GM12878 (cell line): ENCODE measurements at regions not wholly inside any gene's neighbourhood (a gene's known extent, or its start where the extent isn't known, plus 50 kb on each side); places are given as distances from the start of the nearest gene placed in this dataset.

Source experiments
- ATAC-seq: fragments of 200-7000 bp; cut with Tn5 transposase; 3 replicates; pipeline ENCODE4 v1.9.1; 2020; ENCODE audit warnings: mild to moderate bottlenecking, moderate library complexity
- BruUV-seq: library from RNA; stranded (reverse); fragments of 400-500 nt; replicated peaks from 2 replicates; lab custom pipeline; 2021; lab: Mats Ljungman, UMichigan
- CTCF ChIA-PET: fragments of 300-600 bp; sonication (Branson Sonifier 250); formaldehyde crosslinking; extraction: SDS; loops from one replicate; lab custom pipeline; 2021; ENCODE audit warnings: inconsistent platforms; lab: Yijun Ruan, JAX
- POLR2A ChIA-PET: fragments of 350-600 bp; formaldehyde crosslinking; extraction: SDS; loops from one replicate; lab custom pipeline; 2021; ENCODE audit warnings: inconsistent platforms; lab: Charles Lee
- RAD21 ChIA-PET: fragments of 300-600 bp; sonication (Branson Sonifier 250); formaldehyde crosslinking; loops from one replicate; lab custom pipeline; 2023; ENCODE audit warnings: antibody characterized with exemption; ENCODE audit not compliant: unreplicated experiment; lab: Charles Lee
- SMC1A ChIA-PET: fragments of 300-600 bp; sonication (Branson Sonifier 250); formaldehyde crosslinking; loops from one replicate; lab custom pipeline; 2023; ENCODE audit not compliant: unreplicated experiment, uncharacterized antibody; lab: Charles Lee
- DNase-seq: peaks from one replicate; pipeline ENCODE4 v3.0.0-alpha.2; 2011; ENCODE audit warnings: low read depth, low spot score
- FAIRE-seq: peaks from 3 replicates; lab custom pipeline; 2011; peaks lifted over from hg19 to GRCh38; lab: Jason Lieb, UNC
- H2AFZ ChIP-seq: 2 replicates; pipeline ENCODE4 v1.6.0; 2011; ENCODE audit warnings: low read depth, low read length, control low read depth; ENCODE audit not compliant: control insufficient read depth
- H3K27ac ChIP-seq: 2 replicates; pipeline ENCODE4 v1.5.1; 2011; ENCODE audit warnings: control low read depth; ENCODE audit not compliant: control insufficient read depth, insufficient read depth
- H3K27me3 ChIP-seq, 2 experiments: replicated peaks in 1 of 2; 2 replicates each; pipeline versions ENCODE4 v1.6.0 to v1.6.1; 2011; ENCODE audit warnings: low read length in 1 of 2; ENCODE audit not compliant: control insufficient read depth in 2 of 2, insufficient read depth in 2 of 2
- H3K36me3 ChIP-seq, 2 experiments: 2 replicates each; pipeline ENCODE4 v1.5.1; 2011; ENCODE audit warnings: low read length in 1 of 2; ENCODE audit not compliant: control insufficient read depth in 2 of 2, insufficient read depth in 2 of 2
- H3K4me1 ChIP-seq: 2 replicates; pipeline ENCODE4 v1.6.1; 2011; ENCODE audit warnings: mild to moderate bottlenecking, low read length, moderate library complexity, mixed read lengths; ENCODE audit not compliant: control insufficient read depth, insufficient read depth
- H3K4me2 ChIP-seq: 2 replicates; pipeline ENCODE4 v1.6.0; 2011; ENCODE audit warnings: control low read depth; ENCODE audit not compliant: control insufficient read depth, insufficient read depth
- H3K4me3 ChIP-seq: fragments of 200-600 bp; sonication (generic); 2 replicates; pipeline ENCODE4 v1.5.1; 2016
- H3K79me2 ChIP-seq: 2 replicates; pipeline ENCODE4 v1.6.0; 2011; ENCODE audit warnings: low read length; ENCODE audit not compliant: control insufficient read depth, insufficient read depth
- H3K9ac ChIP-seq: 2 replicates; pipeline ENCODE4 v1.8.0; 2011; ENCODE audit warnings: low read length, control low read depth, mixed read lengths; ENCODE audit not compliant: control insufficient read depth, insufficient read depth
- H3K9me3 ChIP-seq: replicated peaks from 3 replicates; pipeline ENCODE4 v1.5.1; 2011; ENCODE audit warnings: mild to moderate bottlenecking, low read length; ENCODE audit not compliant: control insufficient read depth, insufficient read depth
- H4K20me1 ChIP-seq: 2 replicates; pipeline ENCODE4 v1.6.0; 2011; ENCODE audit not compliant: control insufficient read depth, insufficient read depth
- BCL3 ChIP-seq: IDR thresholded peaks from 2 replicates; pipeline ENCODE4 v1.6.1; 2011; ENCODE audit warnings: borderline replicate concordance, low read depth, mild to moderate bottlenecking, moderate library complexity, low read length; ENCODE audit not compliant: insufficient read depth, poor library complexity, severe bottlenecking
- BRCA1 ChIP-seq: IDR thresholded peaks from 2 replicates; pipeline ENCODE4 v1.6.1; 2011; ENCODE audit warnings: low read depth, low read length, improper control_type of control experiment
- CBFB ChIP-seq: IDR thresholded peaks from 2 replicates; pipeline ENCODE4 v1.6.1; 2016; ENCODE audit warnings: antibody characterized with exemption, low read depth
- GABPA ChIP-seq: IDR thresholded peaks from 2 replicates; pipeline ENCODE4 v1.6.1; 2014; ENCODE audit warnings: antibody characterized with exemption, low read depth, mild to moderate bottlenecking, inconsistent platforms
- HDAC2 ChIP-seq: fragments of 200-600 bp; sonication (generic); IDR thresholded peaks from 2 replicates; pipeline ENCODE4 v1.6.1; 2017
- HDAC6 ChIP-seq: fragments of 200-600 bp; sonication (generic); IDR thresholded peaks from one replicate; pipeline ENCODE4 v1.8.0; 2017; ENCODE audit warnings: antibody characterized with exemption; ENCODE audit not compliant: unreplicated experiment
- JUNB ChIP-seq: IDR thresholded peaks from 2 replicates; pipeline ENCODE4 v1.6.1; 2016; ENCODE audit warnings: antibody characterized with exemption, mild to moderate bottlenecking
- NFYB ChIP-seq: IDR thresholded peaks from 2 replicates; pipeline ENCODE4 v1.6.1; 2011; ENCODE audit warnings: low read depth, mild to moderate bottlenecking, low read length, improper control_type of control experiment, moderate library complexity; ENCODE audit not compliant: insufficient read depth
- RAD21 ChIP-seq: IDR thresholded peaks from 2 replicates; pipeline ENCODE4 v1.6.1; 2011; ENCODE audit warnings: mild to moderate bottlenecking, low read depth, low read length, moderate library complexity; ENCODE audit not compliant: insufficient read depth
- RAD51 ChIP-seq: fragments of 450-650 bp; IDR thresholded peaks from 2 replicates; pipeline ENCODE4 v1.6.1; 2016; ENCODE audit warnings: moderate library complexity, mild to moderate bottlenecking, inconsistent platforms
- SUPT20H ChIP-seq: IDR thresholded peaks from 2 replicates; pipeline ENCODE4 v1.6.1; 2011; ENCODE audit warnings: low read depth, mild to moderate bottlenecking, low read length, moderate library complexity, borderline replicate concordance; ENCODE audit not compliant: control insufficient read depth
- TCF12 ChIP-seq: IDR thresholded peaks from 2 replicates; pipeline ENCODE4 v1.6.1; 2011; ENCODE audit warnings: low read depth, mild to moderate bottlenecking, low read length
- ZBTB11 ChIP-seq: fragments of 450-650 bp; formaldehyde crosslinking; IDR thresholded peaks from 2 replicates; pipeline ENCODE4 v1.5.0; 2022; ENCODE audit warnings: mild to moderate bottlenecking, missing genetic modification characterization
- ZNF217 ChIP-seq: fragments of 450-650 bp; IDR thresholded peaks from 2 replicates; pipeline ENCODE4 v1.6.1; 2017; ENCODE audit warnings: antibody characterized with exemption, mild to moderate bottlenecking
- ZNF622 ChIP-seq: fragments of 450-650 bp; IDR thresholded peaks from 2 replicates; pipeline ENCODE4 v1.6.1; 2017; ENCODE audit warnings: mild to moderate bottlenecking, inconsistent platforms
- WGBS: methylation state at CpG from one replicate; pipeline ENCODE4 v1.1.6; 2016; ENCODE audit warnings: low lambda C conversion rate; ENCODE audit not compliant: insufficient replicate concordance, insufficient coverage; ENCODE audit errors: missing lambda C conversion rate; 5-methylcytosine and 5-hydroxymethylcytosine counted together
- in situ Hi-C: fragments of 300-500 bp; cut with MboI; formaldehyde crosslinking; loops from 9 replicates; pipeline ENCODE4 v1.14.3; 2018; ENCODE audit warnings: mixed read lengths
- intact Hi-C: fragments of 100-400 bp; cut with micrococcal nuclease; formaldehyde crosslinking; loops from one replicate; pipeline ENCODE4 v1.14.2; 2022; ENCODE audit not compliant: unreplicated experiment
- TF ChIP-seq, protein P1 (sequence below): IDR thresholded peaks from 2 replicates; pipeline ENCODE4 v1.6.1; 2011; ENCODE audit warnings: borderline replicate concordance, low read depth, mild to moderate bottlenecking, moderate library complexity, mixed read lengths, low read length; ENCODE audit not compliant: insufficient read depth; ENCODE audit errors: extremely low read length
- TF ChIP-seq, protein P2 (sequence below): IDR thresholded peaks from 2 replicates; pipeline ENCODE4 v1.6.1; 2011; ENCODE audit warnings: low read depth, low read length, improper control_type of control experiment, borderline replicate concordance

- RAD21 ChIA-PET, result no interaction called here
- WGBS, result 48% methylated on average over 1 of the region's 1 CpG
- Histone ChIP-seq H3K4me3 (no peak overlapping the region), H3K4me2 (no peak overlapping the region), H3K79me2 (no peaks in the 10 kb centered on the region), H4K20me1 (no peaks in the 10 kb centered on the region), H3K4me1 (no peaks in the 10 kb centered on the region), H2AFZ (no peak overlapping the region), H3K27me3 (no peaks in the 10 kb centered on the region), H3K9ac (no peak overlapping the region), H3K9me3 (no peaks in the 10 kb centered on the region), H3K27ac (no peak overlapping the region), H3K36me3 (no peaks in the 10 kb centered on the region)
- TF ChIP-seq CBFB (no peak), HDAC6 (no peak), RAD51 (no peak), TCF12 (no peak), ZBTB11 (CRISPR knock-in tag) (no peak), JUNB (no peak), NFYB (no peak), HDAC2 (no peak), ZNF622 (no peak), BCL3 (no peak), GABPA (no peak), RAD21 (no peak), BRCA1 (no peak), ZNF217 (no peak), SUPT20H (no peak)
- TF ChIP-seq, protein P1, sequence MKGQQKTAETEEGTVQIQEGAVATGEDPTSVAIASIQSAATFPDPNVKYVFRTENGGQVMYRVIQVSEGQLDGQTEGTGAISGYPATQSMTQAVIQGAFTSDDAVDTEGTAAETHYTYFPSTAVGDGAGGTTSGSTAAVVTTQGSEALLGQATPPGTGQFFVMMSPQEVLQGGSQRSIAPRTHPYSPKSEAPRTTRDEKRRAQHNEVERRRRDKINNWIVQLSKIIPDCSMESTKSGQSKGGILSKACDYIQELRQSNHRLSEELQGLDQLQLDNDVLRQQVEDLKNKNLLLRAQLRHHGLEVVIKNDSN, result no peak
- TF ChIP-seq, protein P2, sequence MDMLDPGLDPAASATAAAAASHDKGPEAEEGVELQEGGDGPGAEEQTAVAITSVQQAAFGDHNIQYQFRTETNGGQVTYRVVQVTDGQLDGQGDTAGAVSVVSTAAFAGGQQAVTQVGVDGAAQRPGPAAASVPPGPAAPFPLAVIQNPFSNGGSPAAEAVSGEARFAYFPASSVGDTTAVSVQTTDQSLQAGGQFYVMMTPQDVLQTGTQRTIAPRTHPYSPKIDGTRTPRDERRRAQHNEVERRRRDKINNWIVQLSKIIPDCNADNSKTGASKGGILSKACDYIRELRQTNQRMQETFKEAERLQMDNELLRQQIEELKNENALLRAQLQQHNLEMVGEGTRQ, result no peak
- ATAC-seq, result no peak
- POLR2A ChIA-PET, result no interaction called here
- CTCF ChIA-PET, result no interaction called here
- FAIRE-seq, result no peak
- SMC1A ChIA-PET, result no interaction called here
- BruUV-seq, result no TSS peak
- no peak for DNase-seq
- intact Hi-C loops, result no loop called here
- in situ Hi-C loops, result no loop called here
Observed at GRCh38 chr9:8136477-8136876, 336.9 kb upstream of the DMAC1 start.
